Suprapubic skin (tissue), 3 donors: ENCODE measurements at regions not wholly inside any gene's neighbourhood (a gene's known extent, or its start where the extent isn't known, plus 50 kb on each side); places are given as distances from the start of the nearest gene placed in this dataset.

Experiments
- CTCF ChIP-seq, 2 donors: fragments of 200-600 bp in 1 of 2; fragments of 450-650 bp in 1 of 2; sonication (generic) in 1 of 2; IDR thresholded peaks; one replicate each; pipeline ENCODE4 v1.5.1; 2016 to 2019; ENCODE audit warnings: antibody characterized with exemption in 2 of 2, mild to moderate bottlenecking in 1 of 2, moderate library complexity in 1 of 2
- POLR2A ChIP-seq, 2 donors: fragments of 450-650 bp; IDR thresholded peaks; one replicate each; pipeline ENCODE4 v1.6.1; 2017; ENCODE audit warnings: antibody characterized with exemption in 2 of 2, mild to moderate bottlenecking in 2 of 2, moderate library complexity in 2 of 2

GRCh38 chr1:4130096-4130495 is 230.0 kb upstream of the C1orf174 start:
- TF ChIP-seq POLR2A (IDR thresholded peaks at IDR 0.05) (no peak), CTCF (IDR thresholded peaks at IDR 0.05) (no peak)
